Progenitor cell of endocrine pancreas (in vitro differentiated cells): ENCODE measurements at regions not wholly inside any gene's neighbourhood (a gene's known extent, or its start where the extent isn't known, plus 50 kb on each side); places are given as distances from the start of the nearest gene placed in this dataset.

ENCODE experiments used
- DNase-seq: peaks from one replicate; pipeline ENCODE4 v3.0.0; 2021; ENCODE audit warnings: low spot score; ENCODE audit not compliant: unreplicated experiment
- H3K27ac Mint-ChIP-seq: 2 replicates; pipeline ENCODE4 v1.8.0; 2021; ENCODE audit warnings: mild to moderate bottlenecking, moderate library complexity, mixed read lengths
- H3K27me3 Mint-ChIP-seq: 2 replicates; pipeline ENCODE4 v1.8.0; 2021; ENCODE audit warnings: mixed read lengths
- H3K36me3 Mint-ChIP-seq: 2 replicates; pipeline ENCODE4 v1.8.0; 2022; ENCODE audit warnings: mixed read lengths; ENCODE audit not compliant: insufficient read depth
- H3K4me1 Mint-ChIP-seq: 2 replicates; pipeline ENCODE4 v1.8.0; 2021; ENCODE audit warnings: low read depth, mixed read lengths
- H3K4me3 Mint-ChIP-seq: 2 replicates; pipeline ENCODE4 v1.8.0; 2021; ENCODE audit warnings: low read depth, mild to moderate bottlenecking, moderate library complexity, mixed read lengths
- H3K9me3 Mint-ChIP-seq: 2 replicates; pipeline ENCODE4 v1.8.0; 2021; ENCODE audit warnings: low read depth, mixed read lengths
- CTCF ChIP-seq: fragments of 200-600 bp; sonication (generic); IDR thresholded peaks from one replicate; pipeline ENCODE4 v1.5.0; 2021; ENCODE audit warnings: antibody characterized with exemption, mild to moderate bottlenecking; ENCODE audit not compliant: unreplicated experiment

- no peaks in the 10 kb centered on the region for H3K36me3 Mint-ChIP-seq
- TF ChIP-seq CTCF = no peak
Measured at GRCh38 chr4:85152480-85152879, 186.0 kb upstream of the WDFY3 start.

GRCh38 chr4:85153221-85153620 lies 186.7 kb upstream of the WDFY3 start:
- H3K27me3 Mint-ChIP-seq = peaks cover 3% of the 10 kb centered on the region
- no peak for TF ChIP-seq CTCF
- no peaks in the 10 kb centered on the region for H3K9me3 Mint-ChIP-seq
- H3K27ac Mint-ChIP-seq = no peak overlapping the region
- no peak for DNase-seq
- H3K4me1 Mint-ChIP-seq = no peaks in the 10 kb centered on the region
- no peaks in the 10 kb centered on the region for H3K36me3 Mint-ChIP-seq
- no peak overlapping the region for H3K4me3 Mint-ChIP-seq

More at GRCh38 chr4:85152480-85152879, 186.0 kb upstream of the WDFY3 start:
- Mint-ChIP-seq H3K4me3 (no peak overlapping the region), H3K4me1 (no peaks in the 10 kb centered on the region), H3K27me3 (peaks cover 5% of the 10 kb centered on the region), H3K9me3 (no peaks in the 10 kb centered on the region), H3K27ac (no peak overlapping the region)
- DNase-seq = no peak

GRCh38 chr4:85154591-85154990 lies 188.1 kb upstream of the WDFY3 start:
- H3K4me1 Mint-ChIP-seq = no peaks in the 10 kb centered on the region
- no peaks in the 10 kb centered on the region for H3K36me3 Mint-ChIP-seq
- no peaks in the 10 kb centered on the region for H3K9me3 Mint-ChIP-seq

GRCh38 chr4:85165808-85166207 lies 199.3 kb upstream of the WDFY3 start:
- Mint-ChIP-seq H3K27ac (no peak overlapping the region), H3K4me3 (no peak overlapping the region), H3K36me3 (no peaks in the 10 kb centered on the region), H3K9me3 (peaks cover 12% of the 10 kb centered on the region), H3K27me3 (no peaks in the 10 kb centered on the region), H3K4me1 (peaks cover 7% of the 10 kb centered on the region)
- DNase-seq = no peak
- TF ChIP-seq CTCF = peak; percentile 14

More at GRCh38 chr4:85154591-85154990, 188.1 kb upstream of the WDFY3 start:
- H3K27ac Mint-ChIP-seq = no peak overlapping the region
- no peak overlapping the region for H3K4me3 Mint-ChIP-seq
- peaks cover 3% of the 10 kb centered on the region for H3K27me3 Mint-ChIP-seq
- no peak for DNase-seq
- no peak for TF ChIP-seq CTCF

- H3K4me1 Mint-ChIP-seq = peaks cover 7% of the 10 kb centered on the region
- no peaks in the 10 kb centered on the region for H3K27me3 Mint-ChIP-seq
- no peak for TF ChIP-seq CTCF
- H3K9me3 Mint-ChIP-seq = peaks cover 12% of the 10 kb centered on the region
- DNase-seq = peak; percentile 9
- no peak overlapping the region for H3K27ac Mint-ChIP-seq
- no peak overlapping the region for H3K4me3 Mint-ChIP-seq
- H3K36me3 Mint-ChIP-seq = no peaks in the 10 kb centered on the region
Measured at GRCh38 chr4:85166318-85166717, 199.8 kb upstream of the WDFY3 start.
